ENCODE measurements at regions not wholly inside any gene's neighbourhood (a gene's known extent, or its start where the extent isn't known, plus 50 kb on each side); places are given as distances from the start of the nearest gene placed in this dataset.
"Not testable (repeated sequence)": the region's sequence is repeated elsewhere in the genome, so short reads cannot be mapped to it uniquely, and the experiment has no call there.

GRCh38 chr9:110087605-110088004 is 120.4 kb downstream of the C9orf152 start:
- no peak for DNase-seq (ENCODE audit: low read depth)

- DNase-seq (ENCODE audit: low read depth): no peak
These were observed 119.9 kb downstream of the C9orf152 start for GRCh38 chr9:110088099-110088498.

- DNase-seq (ENCODE audit: low read depth): no peak
These were observed 118.1 kb downstream of the C9orf152 start for GRCh38 chr9:110089681-110090370.

- no peak for DNase-seq (ENCODE audit: low read depth)
These were observed 115.2 kb downstream of the C9orf152 start for GRCh38 chr9:110092792-110093191.

GRCh38 chr9:110093417-110093816 is 114.5 kb downstream of the C9orf152 start:
- no peak for DNase-seq (ENCODE audit: low read depth)

GRCh38 chr9:110093871-110094270 is 114.1 kb downstream of the C9orf152 start:
- DNase-seq (ENCODE audit: low read depth): no peak

- peak; percentile 43 for DNase-seq (ENCODE audit: low read depth)
These were observed 112.8 kb downstream of the C9orf152 start for GRCh38 chr9:110095161-110095595.

GRCh38 chr9:110095776-110096175 is 112.2 kb downstream of the C9orf152 start:
- DNase-seq (ENCODE audit: low read depth): no peak

- DNase-seq (ENCODE audit: low read depth): not testable (repeated sequence)
These were observed 111.3 kb downstream of the C9orf152 start for GRCh38 chr9:110096674-110097073.

GRCh38 chr9:110099236-110100095 is 108.5 kb downstream of the C9orf152 start:
- DNase-seq (ENCODE audit: low read depth): peak; percentile 30

- peak; percentile 96 for DNase-seq (ENCODE audit: low read depth)
These were observed 106.3 kb downstream of the C9orf152 start for GRCh38 chr9:110101531-110102161.

- DNase-seq (ENCODE audit: low read depth): no peak
These were observed 104.7 kb downstream of the C9orf152 start for GRCh38 chr9:110103257-110103656.

GRCh38 chr9:110104261-110104809 is 103.6 kb downstream of the C9orf152 start:
- no peak for DNase-seq (ENCODE audit: low read depth)

- DNase-seq (ENCODE audit: low read depth): no peak
These were observed 102.9 kb downstream of the C9orf152 start for GRCh38 chr9:110105107-110105506.

- DNase-seq (ENCODE audit: low read depth): no peak
These were observed 101.3 kb downstream of the C9orf152 start for GRCh38 chr9:110106661-110107060.

- DNase-seq (ENCODE audit: low read depth): no peak
These were observed 98.4 kb downstream of the C9orf152 start for GRCh38 chr9:110109333-110110092.

- no peak for DNase-seq (ENCODE audit: low read depth)
These were observed 97.8 kb downstream of the C9orf152 start for GRCh38 chr9:110110154-110110553.

- no peak for DNase-seq (ENCODE audit: low read depth)
These were observed 96.1 kb downstream of the C9orf152 start for GRCh38 chr9:110111868-110112267.

- DNase-seq (ENCODE audit: low read depth): no peak
These were observed 95.2 kb downstream of the C9orf152 start for GRCh38 chr9:110112792-110113191.

- DNase-seq (ENCODE audit: low read depth): no peak
These were observed 93.7 kb downstream of the C9orf152 start for GRCh38 chr9:110114086-110114858.
